Kidney epithelial cell (primary cell): ENCODE measurements at regions not wholly inside any gene's neighbourhood (a gene's known extent, or its start where the extent isn't known, plus 50 kb on each side); places are given as distances from the start of the nearest gene placed in this dataset.

ENCODE experiments used
- DNase-seq: peaks from one replicate; pipeline ENCODE4 v3.0.0-alpha.2; 2010; ENCODE audit warnings: low read depth
- H3K27me3 ChIP-seq: 2 replicates; pipeline ENCODE4 v1.6.0; 2011; ENCODE audit warnings: low read length; ENCODE audit not compliant: control insufficient read depth, insufficient read depth
- H3K36me3 ChIP-seq: 2 replicates; pipeline ENCODE4 v1.5.1; 2011; ENCODE audit warnings: low read length; ENCODE audit not compliant: control insufficient read depth, insufficient read depth
- H3K4me3 ChIP-seq: 2 replicates; pipeline ENCODE4 v1.5.1; 2011; ENCODE audit warnings: low read depth, mild to moderate bottlenecking, control low read depth, low read length
- CTCF ChIP-seq: IDR thresholded peaks from 2 replicates; pipeline ENCODE4 v1.5.1; 2011; ENCODE audit warnings: mild to moderate bottlenecking, moderate library complexity, low read length, control low read depth, inconsistent platforms; ENCODE audit not compliant: insufficient read depth, poor library complexity, severe bottlenecking

DNA sequence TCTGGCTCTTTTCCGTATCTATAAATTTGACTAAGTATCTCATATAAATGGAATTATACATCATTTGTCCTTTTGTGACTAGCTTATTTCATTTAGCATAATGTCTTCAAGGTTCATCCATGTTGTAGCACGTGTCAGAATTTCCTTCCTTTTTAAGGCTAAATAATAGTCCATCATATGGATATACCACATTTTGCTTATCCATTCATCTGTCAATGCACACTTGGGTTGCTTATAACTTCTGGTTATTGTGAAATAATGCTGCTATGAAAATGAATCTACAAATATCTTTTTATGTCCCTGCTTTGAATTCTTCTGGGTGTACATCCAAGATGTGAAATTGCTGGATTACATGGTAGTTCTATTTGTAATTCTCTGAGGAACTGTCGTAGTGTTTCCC is 119.6 kb downstream of the RHOU start:
- no peak for DNase-seq
- Histone ChIP-seq H3K36me3 (no peaks in the 10 kb centered on the region), H3K4me3 (no peak overlapping the region), H3K27me3 (no peaks in the 10 kb centered on the region)
- TF ChIP-seq CTCF = no peak

- Histone ChIP-seq H3K27me3 (no peaks in the 10 kb centered on the region), H3K4me3 (no peak overlapping the region), H3K36me3 (no peaks in the 10 kb centered on the region)
- no peak for TF ChIP-seq CTCF
- no peak for DNase-seq
These were observed 122.3 kb downstream of the RHOU start for GRCh38 chr1:228857611-228858010.

DNA sequence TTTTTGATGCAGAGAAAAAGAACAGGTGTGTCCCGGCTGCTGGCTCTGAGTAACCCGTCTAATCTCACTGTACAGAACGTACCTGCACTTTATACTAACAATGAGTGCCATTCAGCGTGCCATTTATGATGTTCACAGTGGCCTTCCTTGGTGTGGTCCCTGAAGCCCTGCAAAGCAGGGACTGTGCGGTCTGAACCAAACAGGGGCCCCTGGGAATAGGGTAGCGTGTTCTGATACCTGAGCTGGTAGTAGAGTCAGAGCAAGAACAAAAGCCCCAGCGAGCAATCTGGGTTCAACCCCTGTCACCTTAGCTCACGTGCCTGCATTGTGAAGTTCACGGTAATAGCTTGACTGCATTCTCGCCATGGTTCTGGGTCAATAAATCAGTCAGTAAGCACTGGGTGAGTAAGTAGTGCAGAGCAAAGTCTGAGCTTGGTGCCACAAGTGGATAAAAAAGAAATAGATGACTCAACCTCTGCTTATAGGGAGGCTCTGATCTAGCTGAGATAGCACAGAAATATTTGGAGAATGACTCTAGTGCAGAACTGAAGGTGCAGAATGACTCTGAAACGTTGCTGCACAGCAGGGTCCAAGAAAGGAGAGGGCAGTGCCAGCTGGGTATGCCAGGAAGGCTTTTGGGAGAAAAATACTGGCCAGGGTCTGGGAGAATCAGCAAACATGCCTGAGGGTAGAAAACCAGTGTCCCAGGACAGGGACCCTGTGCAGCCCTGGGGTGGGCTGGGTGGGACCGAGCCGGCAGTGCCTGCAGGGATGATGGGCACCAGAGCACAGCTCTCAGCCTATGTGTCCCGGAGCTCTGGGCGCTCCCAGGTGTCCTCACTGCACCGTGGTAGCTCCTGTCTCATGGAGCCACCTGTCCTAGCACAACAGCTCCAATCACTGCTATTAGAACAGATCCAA is 125.9 kb downstream of the RHOU start:
- no peak for TF ChIP-seq CTCF
- Histone ChIP-seq H3K4me3 (no peak overlapping the region), H3K36me3 (no peaks in the 10 kb centered on the region), H3K27me3 (peaks cover 3% of the 10 kb centered on the region)
- peak; percentile 94 for DNase-seq

- H3K27me3 ChIP-seq = peaks cover 3% of the 10 kb centered on the region
- H3K4me3 ChIP-seq = no peak overlapping the region
- H3K36me3 ChIP-seq = no peaks in the 10 kb centered on the region
- TF ChIP-seq CTCF = no peak
- DNase-seq = no peak
These were observed 126.5 kb downstream of the RHOU start for GRCh38 chr1:228861832-228862180.

- no peak overlapping the region for H3K4me3 ChIP-seq
- TF ChIP-seq CTCF = no peak
- H3K36me3 ChIP-seq = no peaks in the 10 kb centered on the region
- no peak for DNase-seq
- peaks cover 3% of the 10 kb centered on the region for H3K27me3 ChIP-seq
These were observed 127.5 kb downstream of the RHOU start for GRCh38 chr1:228862542-228863505.
